Activated T-helper 2 cell treated with anti-CD3 and anti-CD28 coated beads, Interferon-gamma antibody, Interleukin-2, Interleukin-4, amounts not matched to agents 10 μg/mL and 5 μg/mL and 100 μg/mL, durations not matched to agents 14 hours and 24 hours and 36 hours (primary cell): ENCODE measurements at regions not wholly inside any gene's neighbourhood (a gene's known extent, or its start where the extent isn't known, plus 50 kb on each side); places are given as distances from the start of the nearest gene placed in this dataset.
"Not testable (repeated sequence)": the region's sequence is repeated elsewhere in the genome, so short reads cannot be mapped to it uniquely, and the experiment has no call there.

ENCODE experiments used
- DNase-seq: peaks from one replicate; pipeline ENCODE4 v3.0.0; 2021; ENCODE audit warnings: low spot score
- H3K27ac Mint-ChIP-seq: one replicate; pipeline ENCODE4 v1.8.0; 2021; ENCODE audit warnings: mixed read lengths
- H3K27me3 Mint-ChIP-seq: one replicate; pipeline ENCODE4 v1.8.0; 2021; ENCODE audit warnings: low read depth, mixed read lengths
- H3K36me3 Mint-ChIP-seq: one replicate; pipeline ENCODE4 v1.8.0; 2021; ENCODE audit warnings: low read depth, mixed read lengths
- H3K4me1 Mint-ChIP-seq: one replicate; pipeline ENCODE4 v1.8.0; 2021; ENCODE audit warnings: low read depth, mixed read lengths
- H3K4me3 Mint-ChIP-seq: one replicate; pipeline ENCODE4 v1.8.0; 2021; ENCODE audit warnings: low read depth, mild to moderate bottlenecking, moderate library complexity, mixed read lengths
- H3K9me3 Mint-ChIP-seq: one replicate; pipeline ENCODE4 v1.8.0; 2021; ENCODE audit warnings: mixed read lengths
- intact Hi-C: fragments of 100-400 bp; cut with micrococcal nuclease; formaldehyde crosslinking; loops from one replicate; pipeline ENCODE4 v1.15.1; 2023

GRCh38 chr7:29749701-29750321, 56.5 kb upstream of the WIPF3 start:
- Mint-ChIP-seq H3K4me3 (no peak overlapping the region), H3K27me3 (no peaks in the 10 kb centered on the region), H3K9me3 (no peaks in the 10 kb centered on the region), H3K27ac (no peak overlapping the region), H3K4me1 (no peaks in the 10 kb centered on the region), H3K36me3 (no peaks in the 10 kb centered on the region)
- no peak for DNase-seq
- intact Hi-C loops: loop anchor here (5.0 kb wide), 1 partner anchor 118 kb away; no protein-coding TSS in a partner anchor

DNA sequence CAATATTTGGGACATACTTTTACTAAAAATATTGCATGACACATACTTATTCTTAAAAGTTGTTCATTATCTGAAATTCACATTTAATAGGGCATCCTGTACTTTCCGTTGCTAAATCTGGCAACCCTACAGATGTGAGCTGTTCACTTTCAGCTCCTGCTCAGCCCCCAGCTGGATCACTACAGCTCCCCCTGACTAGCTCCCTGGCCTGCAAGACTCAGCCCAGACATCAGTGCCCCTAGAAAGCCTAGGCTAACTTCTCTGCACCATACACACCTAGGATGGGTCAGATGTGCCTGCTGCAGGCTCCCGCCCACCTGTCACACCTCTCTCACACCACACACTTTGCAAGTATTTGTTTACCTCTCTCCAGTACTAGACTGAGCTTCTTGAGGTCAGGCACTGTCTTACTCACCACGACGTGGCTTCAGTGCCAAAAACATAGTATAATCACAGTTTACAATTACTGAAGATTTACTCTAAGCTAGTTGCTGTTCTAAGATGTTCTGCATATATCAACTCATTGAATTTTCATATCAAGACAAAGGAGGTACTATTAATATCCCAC, 55.9 kb upstream of the WIPF3 start:
- intact Hi-C loops, H3K4me3 Mint-ChIP-seq, H3K27ac Mint-ChIP-seq, H3K36me3 Mint-ChIP-seq, H3K9me3 Mint-ChIP-seq, H3K27me3 Mint-ChIP-seq, DNase-seq, H3K4me1 Mint-ChIP-seq: not testable (repeated sequence)

GRCh38 chr7:29751012-29751411, 55.3 kb upstream of the WIPF3 start:
- H3K9me3 Mint-ChIP-seq, DNase-seq, H3K27me3 Mint-ChIP-seq, H3K4me1 Mint-ChIP-seq, H3K27ac Mint-ChIP-seq, intact Hi-C loops, H3K36me3 Mint-ChIP-seq, H3K4me3 Mint-ChIP-seq: not testable (repeated sequence)

DNA sequence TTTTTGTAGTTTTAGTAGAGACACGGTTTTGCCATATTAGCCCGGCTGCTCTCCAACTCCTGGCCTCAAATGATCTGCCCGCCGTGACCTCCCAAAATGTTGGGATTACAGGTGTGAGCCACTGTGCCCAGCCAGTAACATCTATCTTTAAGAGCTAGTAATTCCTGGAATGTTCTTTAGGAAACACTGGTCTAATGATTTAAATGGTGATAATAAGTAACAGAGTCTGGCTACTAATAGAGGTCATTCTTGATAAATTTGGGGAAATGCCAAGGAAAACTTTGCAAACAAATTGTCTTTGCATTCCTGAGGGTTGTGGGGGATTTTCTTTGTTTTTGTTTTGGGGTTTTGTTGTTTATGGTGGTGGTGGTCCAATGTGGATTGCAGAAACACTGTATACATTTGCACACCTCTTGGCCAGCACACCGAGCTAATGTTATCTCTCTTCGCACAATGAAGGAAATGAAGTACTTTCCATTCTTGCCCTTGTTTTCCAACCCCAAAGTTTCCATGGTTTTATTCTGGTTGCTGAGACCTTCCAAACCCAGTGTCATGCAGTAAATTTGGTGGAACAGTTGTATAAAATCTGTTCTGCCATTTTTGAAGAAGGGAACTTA, 51.3 kb upstream of the WIPF3 start:
- Mint-ChIP-seq H3K27me3 (peaks cover 2% of the 10 kb centered on the region), H3K36me3 (no peaks in the 10 kb centered on the region), H3K27ac (no peak overlapping the region), H3K9me3 (no peaks in the 10 kb centered on the region), H3K4me3 (no peak overlapping the region), H3K4me1 (no peaks in the 10 kb centered on the region)
- intact Hi-C loops: no loop called here
- DNase-seq: no peak
